Transverse colon (tissue), 4 donors: ENCODE measurements at regions not wholly inside any gene's neighbourhood (a gene's known extent, or its start where the extent isn't known, plus 50 kb on each side); places are given as distances from the start of the nearest gene placed in this dataset.

Experiments
- DNase-seq: peaks from one replicate; pipeline ENCODE4 v3.0.0-alpha.2; 2019
- H3K27ac ChIP-seq, 4 donors: fragments of 200-600 bp; sonication (generic); 2 replicates each; pipeline ENCODE4 v1.5.1; 2016 to 2018; ENCODE audit warnings: inconsistent platforms in 4 of 4
- H3K27me3 ChIP-seq: fragments of 200-600 bp; sonication (generic); 2 replicates; pipeline ENCODE4 v1.5.1; 2017; ENCODE audit warnings: inconsistent platforms
- H3K36me3 ChIP-seq, 4 donors: fragments of 200-600 bp; sonication (generic); 2 replicates each; pipeline ENCODE4 v1.5.1; 2017 to 2019; ENCODE audit warnings: inconsistent platforms in 4 of 4
- H3K4me1 ChIP-seq, 4 donors: fragments of 200-600 bp; sonication (generic); 2 replicates each; pipeline ENCODE4 v1.5.1; 2017 to 2020; ENCODE audit warnings: inconsistent platforms in 4 of 4
- H3K4me3 ChIP-seq, 4 donors: fragments of 200-600 bp; sonication (generic); 1 replicate in 1 of 4; 2 replicates in 3 of 4; pipeline versions ENCODE4 v1.5.1 to v1.6.1; 2017 to 2019; ENCODE audit warnings: inconsistent platforms in 4 of 4
- H3K9me3 ChIP-seq, 2 donors: fragments of 200-600 bp; sonication (generic); 2 replicates each; pipeline ENCODE4 v1.5.1; 2017 to 2019; ENCODE audit warnings: inconsistent platforms in 2 of 2
- EP300 ChIP-seq: sonication (generic); formaldehyde crosslinking; IDR thresholded peaks from one replicate; pipeline ENCODE4 v1.6.1; 2017; ENCODE audit warnings: antibody characterized with exemption, low read depth
- POLR2A ChIP-seq: fragments of 450-650 bp; IDR thresholded peaks from one replicate; pipeline ENCODE4 v1.6.1; 2016; ENCODE audit warnings: antibody characterized with exemption, mild to moderate bottlenecking, moderate library complexity
- POLR2AphosphoS5 ChIP-seq, 3 donors: sonication (generic); formaldehyde crosslinking; IDR thresholded peaks; one replicate each; pipeline ENCODE4 v1.6.1; 2016; ENCODE audit warnings: antibody characterized with exemption in 3 of 3
- WGBS, 2 donors: methylation state at CpG; one replicate each; pipeline ENCODE4 v1.1.5; 2018; ENCODE audit warnings: low coverage in 1 of 2; 5-methylcytosine and 5-hydroxymethylcytosine counted together
- in situ Hi-C, 4 donors: fragments of 200-750 bp; cut with MboI; loops; one replicate each; pipeline versions ENCODE4 v1.15.0 to v1.15.1; 2017; ENCODE audit warnings: low sequenced_read_pairs in 3 of 4, low pct_ligation_motif_present in 1 of 4, low pct_unique_long_range_greater_than_20kb in 1 of 4
- intact Hi-C: fragments of 100-400 bp; cut with DNase I; formaldehyde crosslinking; loops from one replicate; pipeline ENCODE4 v1.15.1; 2023; ENCODE audit warnings: low total_unique reads
- TF ChIP-seq, protein P1 (sequence below), 5 experiments: fragments of 200-600 bp in 3 of 5; fragments of 450-650 bp in 2 of 5; sonication (generic) in 3 of 5; IDR thresholded peaks; 1 replicate in 2 of 5; 2 replicates in 3 of 5; pipeline ENCODE4 v1.5.1; 2016 to 2017; ENCODE audit warnings: antibody characterized with exemption in 5 of 5, inconsistent platforms in 3 of 5, mild to moderate bottlenecking in 2 of 5, moderate library complexity in 1 of 5

DNA sequence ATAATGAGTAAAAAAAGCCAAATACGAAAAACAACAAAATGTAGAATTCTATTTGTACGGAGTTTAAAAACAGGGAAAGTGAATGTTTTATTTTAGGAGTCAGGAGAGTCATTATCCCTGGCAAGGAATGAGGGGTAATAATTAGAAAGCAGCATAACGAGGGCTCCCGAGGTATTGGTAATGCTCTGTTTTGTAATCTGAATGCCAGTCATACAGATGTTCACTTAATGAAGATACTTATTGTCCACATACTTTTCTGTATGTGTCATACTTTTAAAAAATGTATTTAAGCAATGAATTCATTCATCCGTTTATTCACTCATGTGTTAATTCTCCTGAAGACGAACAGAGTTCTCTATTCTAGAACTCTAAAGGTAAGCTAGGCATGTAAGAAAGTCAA is 87.8 kb upstream of the BMP2K start:
- Histone ChIP-seq H3K27ac (no peak overlapping the region), H3K27me3 (no peaks in the 10 kb centered on the region), H3K36me3 (no peaks in the 10 kb centered on the region), H3K9me3 (no peaks in the 10 kb centered on the region), H3K4me3 (no peak overlapping the region), H3K4me1 (peaks cover 0 to 11% (median 8%) of the 10 kb centered on the region in 4 donors)
- in situ Hi-C loops (no loop called here), intact Hi-C loops (no loop called here)
- no peak for TF ChIP-seq EP300
- TF ChIP-seq, protein P1, sequence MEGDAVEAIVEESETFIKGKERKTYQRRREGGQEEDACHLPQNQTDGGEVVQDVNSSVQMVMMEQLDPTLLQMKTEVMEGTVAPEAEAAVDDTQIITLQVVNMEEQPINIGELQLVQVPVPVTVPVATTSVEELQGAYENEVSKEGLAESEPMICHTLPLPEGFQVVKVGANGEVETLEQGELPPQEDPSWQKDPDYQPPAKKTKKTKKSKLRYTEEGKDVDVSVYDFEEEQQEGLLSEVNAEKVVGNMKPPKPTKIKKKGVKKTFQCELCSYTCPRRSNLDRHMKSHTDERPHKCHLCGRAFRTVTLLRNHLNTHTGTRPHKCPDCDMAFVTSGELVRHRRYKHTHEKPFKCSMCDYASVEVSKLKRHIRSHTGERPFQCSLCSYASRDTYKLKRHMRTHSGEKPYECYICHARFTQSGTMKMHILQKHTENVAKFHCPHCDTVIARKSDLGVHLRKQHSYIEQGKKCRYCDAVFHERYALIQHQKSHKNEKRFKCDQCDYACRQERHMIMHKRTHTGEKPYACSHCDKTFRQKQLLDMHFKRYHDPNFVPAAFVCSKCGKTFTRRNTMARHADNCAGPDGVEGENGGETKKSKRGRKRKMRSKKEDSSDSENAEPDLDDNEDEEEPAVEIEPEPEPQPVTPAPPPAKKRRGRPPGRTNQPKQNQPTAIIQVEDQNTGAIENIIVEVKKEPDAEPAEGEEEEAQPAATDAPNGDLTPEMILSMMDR (IDR thresholded peaks at IDR 0.05) = no peak
- no peak for TF ChIP-seq POLR2A
- TF ChIP-seq POLR2AphosphoS5 (IDR thresholded peaks at IDR 0.05) = no peak
- no peak for DNase-seq
- WGBS, 2 donors = 85 to 92% methylated on average over 6 of the region's 6 CpGs

- intact Hi-C loops (no loop called here), in situ Hi-C loops (no loop called here)
- no peak for TF ChIP-seq POLR2AphosphoS5 (IDR thresholded peaks at IDR 0.05)
- TF ChIP-seq POLR2A = no peak
- TF ChIP-seq, protein P1 (IDR thresholded peaks at IDR 0.05) = no peak
- no peak for TF ChIP-seq EP300
- Histone ChIP-seq H3K4me1 (peaks cover 0 to 11% (median 4%) of the 10 kb centered on the region in 4 donors), H3K27me3 (no peaks in the 10 kb centered on the region), H3K4me3 (no peak overlapping the region), H3K9me3 (no peaks in the 10 kb centered on the region), H3K27ac (no peak overlapping the region), H3K36me3 (no peaks in the 10 kb centered on the region)
- 92 to 100% methylated on average over 1 to 2 of the region's 2 CpGs for WGBS, 2 donors
- DNase-seq = no peak
Observed at GRCh38 chr4:78689261-78689660, 86.9 kb upstream of the BMP2K start.

DNA sequence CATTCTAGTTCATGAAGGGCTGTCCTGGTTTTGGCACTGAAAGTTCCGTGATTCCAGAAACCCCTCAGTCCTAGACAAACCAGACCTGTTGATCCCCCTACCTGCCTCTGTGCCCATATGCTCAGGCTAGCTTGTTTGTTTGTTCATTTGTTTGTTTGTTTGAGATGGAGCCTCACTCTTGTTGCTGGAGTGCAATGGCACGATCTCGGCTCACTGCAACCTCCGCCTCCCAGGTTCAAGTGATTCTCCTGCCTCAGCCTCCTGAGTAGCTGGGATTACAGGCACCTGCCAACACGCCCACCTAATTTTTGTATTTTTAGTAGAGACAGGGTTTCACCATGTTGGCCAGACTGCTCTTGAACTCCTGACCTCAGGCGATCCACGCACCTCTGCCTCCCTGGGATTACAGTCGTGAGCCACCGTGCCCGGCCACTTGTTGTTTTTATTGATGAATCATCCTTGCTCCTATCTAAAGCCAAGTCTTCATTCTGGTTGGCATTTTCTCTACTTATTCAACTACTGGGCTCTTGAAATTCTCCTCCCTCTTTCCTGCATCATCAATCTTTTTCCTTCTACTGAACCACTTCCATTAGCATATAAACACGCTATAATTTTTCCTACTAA is 86.3 kb upstream of the BMP2K start:
- no peak overlapping the region for H3K27ac ChIP-seq
- intact Hi-C loops = no loop called here

GRCh38 chr4:78691334-78691754 is 84.8 kb upstream of the BMP2K start:
- H3K9me3 ChIP-seq = no peaks in the 10 kb centered on the region
- peaks cover 0 to 12% (median 3%) of the 10 kb centered on the region in 4 donors for H3K4me1 ChIP-seq
- H3K4me3 ChIP-seq = no peak overlapping the region
- no peak for DNase-seq
- no peak for TF ChIP-seq POLR2AphosphoS5 (IDR thresholded peaks at IDR 0.05)
- TF ChIP-seq, protein P1 (IDR thresholded peaks at IDR 0.05) = no peak
- no peak for TF ChIP-seq EP300
- TF ChIP-seq POLR2A = no peak
- H3K27me3 ChIP-seq = no peaks in the 10 kb centered on the region
- WGBS, 2 donors = 77 to 87% methylated on average over 2 of the region's 2 CpGs
- no peak overlapping the region for H3K27ac ChIP-seq
- intact Hi-C loops (no loop called here), in situ Hi-C loops (no loop called here)
- no peaks in the 10 kb centered on the region for H3K36me3 ChIP-seq

More for the DNA sequence above, 86.3 kb upstream of the BMP2K start:
- no peaks in the 10 kb centered on the region for H3K9me3 ChIP-seq
- in situ Hi-C loops = no loop called here
- peaks cover 0 to 12% (median 3%) of the 10 kb centered on the region in 4 donors for H3K4me1 ChIP-seq
- TF ChIP-seq, protein P1 (IDR thresholded peaks at IDR 0.05) = no peak
- TF ChIP-seq EP300 (no peak), POLR2A (no peak), POLR2AphosphoS5 (IDR thresholded peaks at IDR 0.05) (no peak)
- WGBS, 2 donors = 78 to 92% methylated on average over 10 to 11 of the region's 11 CpGs
- no peaks in the 10 kb centered on the region for H3K27me3 ChIP-seq
- H3K4me3 ChIP-seq = no peak overlapping the region
- no peak for DNase-seq
- H3K36me3 ChIP-seq = no peaks in the 10 kb centered on the region
